ENCODE measurements at regions not wholly inside any gene's neighbourhood (a gene's known extent, or its start where the extent isn't known, plus 50 kb on each side); places are given as distances from the start of the nearest gene placed in this dataset.

GRCh38 chr2:188892636-188893035 lies 81.5 kb upstream of the COL3A1 start (continued):
- no peak for TF ChIP-seq ZNF609 (CRISPR knock-in tag; IDR thresholded peaks at IDR 0.05; ENCODE audit: borderline replicate concordance)
- TF ChIP-seq THAP9 (CRISPR knock-in tag; IDR thresholded peaks at IDR 0.05; ENCODE audit: borderline replicate concordance): no peak

- POLR2A ChIA-PET: no interaction called here
- intact Hi-C loops (cut with micrococcal nuclease; ENCODE audit: unreplicated experiment) (no loop called here), in situ Hi-C loops (cut with HindIII; ENCODE audit: extremely low pct_ligation_motif_present, low pct_unique_long_range_greater_than_20kb) (no loop called here)
- CTCF ChIA-PET (ENCODE audit: low intra/inter-chr PET ratio, low total read pairs): no interaction called here
- Histone ChIP-seq H3K27ac (ENCODE audit: extremely low read length, insufficient read depth, low read length) (no peak overlapping the region), H4K20me1 (ENCODE audit: insufficient read depth, low read length) (no peaks in the 10 kb centered on the region), H3K4me2 (ENCODE audit: low read depth, low read length) (no peak overlapping the region), H3K4me3 (replicated peaks in 1 of 3; ENCODE audit: insufficient read depth in 1 of 3, low read depth in 2 of 3, low read length in 3 of 3) (no peak overlapping the region), H3K79me2 (ENCODE audit: insufficient read depth, low read length) (no peaks in the 10 kb centered on the region), H3K4me1 (ENCODE audit: insufficient read depth, low read length) (no peaks in the 10 kb centered on the region), H2AFZ (ENCODE audit: low read length) (no peak overlapping the region), H3K9me3 (ENCODE audit: low read length) (peaks cover 9% of the 10 kb centered on the region), H3K27me3 (ENCODE audit: control insufficient read depth in 1 of 2, insufficient read depth in 2 of 2, low read length in 2 of 2) (no peaks in the 10 kb centered on the region), H3K36me3 (replicated peaks in 1 of 2; ENCODE audit: control insufficient read depth in 1 of 2, insufficient read depth in 2 of 2, low read length in 2 of 2) (no peaks in the 10 kb centered on the region), H3K9ac (ENCODE audit: insufficient read depth, low read depth, low read length) (no peak overlapping the region)
- WGBS (ENCODE audit: low lambda C conversion rate): 0% methylated on average over 2 of the region's 2 CpGs
- ATAC-seq (no peak), FAIRE-seq (no peak), DNase-seq (ENCODE audit: low spot score) (no peak)
- BruUV-seq (replicated peaks): no TSS peak
- TF ChIP-seq ZNF350 (CRISPR knock-in tag; IDR thresholded peaks at IDR 0.05; ENCODE audit: borderline replicate concordance, low read depth) (no peak), BCLAF1 (IDR thresholded peaks at IDR 0.05) (no peak), PHF8 (CRISPR knock-in tag; IDR thresholded peaks at IDR 0.05) (no peak), SALL2 (CRISPR knock-in tag; IDR thresholded peaks at IDR 0.05) (no peak), ZNF20 (CRISPR knock-in tag; IDR thresholded peaks at IDR 0.05) (no peak), SMAD9 (CRISPR knock-in tag; IDR thresholded peaks at IDR 0.05) (no peak), ZNF709 (CRISPR knock-in tag; IDR thresholded peaks at IDR 0.05) (no peak), RXRA (CRISPR knock-in tag; IDR thresholded peaks at IDR 0.05) (no peak), ZBTB8A (CRISPR knock-in tag; IDR thresholded peaks at IDR 0.05; ENCODE audit: borderline replicate concordance, low read depth) (no peak), EEA1 (CRISPR knock-in tag; IDR thresholded peaks at IDR 0.05; ENCODE audit: borderline replicate concordance) (no peak), GPN1 (CRISPR knock-in tag; IDR thresholded peaks at IDR 0.05; ENCODE audit: borderline replicate concordance) (no peak)
Measured at GRCh38 chr2:188893972-188894371, 80.2 kb upstream of the COL3A1 start.
